ENCODE measurements at regions not wholly inside any gene's neighbourhood (a gene's known extent, or its start where the extent isn't known, plus 50 kb on each side); places are given as distances from the start of the nearest gene placed in this dataset.

DNA sequence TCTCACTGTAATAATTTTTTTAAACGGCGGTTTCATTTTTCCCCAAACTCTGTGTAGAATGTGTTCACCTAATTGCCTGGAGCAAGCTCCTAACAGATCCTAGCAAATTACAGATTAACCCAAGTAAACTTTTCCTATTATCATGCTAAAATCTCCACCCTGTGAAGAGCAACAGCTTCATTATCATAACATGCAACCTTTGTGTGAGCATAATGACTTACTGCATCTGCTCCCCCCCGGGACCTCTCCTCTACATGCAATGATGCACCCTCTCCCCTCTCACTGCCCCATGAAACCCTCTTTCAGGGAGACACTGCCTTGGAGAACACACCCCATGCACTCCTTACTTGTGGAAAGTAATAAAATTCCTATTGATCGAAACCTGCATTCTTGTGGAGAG, 717.0 kb upstream of the TMPRSS15 start:
- TF ChIP-seq EZH2 (optimal IDR thresholded peaks at IDR 0.05; ENCODE audit: low read depth, low read length) (no peak), EZH2phosphoT487 (IDR thresholded peaks at IDR 0.05; ENCODE audit: low read length) (no peak)
- TF ChIP-seq, protein P1, sequence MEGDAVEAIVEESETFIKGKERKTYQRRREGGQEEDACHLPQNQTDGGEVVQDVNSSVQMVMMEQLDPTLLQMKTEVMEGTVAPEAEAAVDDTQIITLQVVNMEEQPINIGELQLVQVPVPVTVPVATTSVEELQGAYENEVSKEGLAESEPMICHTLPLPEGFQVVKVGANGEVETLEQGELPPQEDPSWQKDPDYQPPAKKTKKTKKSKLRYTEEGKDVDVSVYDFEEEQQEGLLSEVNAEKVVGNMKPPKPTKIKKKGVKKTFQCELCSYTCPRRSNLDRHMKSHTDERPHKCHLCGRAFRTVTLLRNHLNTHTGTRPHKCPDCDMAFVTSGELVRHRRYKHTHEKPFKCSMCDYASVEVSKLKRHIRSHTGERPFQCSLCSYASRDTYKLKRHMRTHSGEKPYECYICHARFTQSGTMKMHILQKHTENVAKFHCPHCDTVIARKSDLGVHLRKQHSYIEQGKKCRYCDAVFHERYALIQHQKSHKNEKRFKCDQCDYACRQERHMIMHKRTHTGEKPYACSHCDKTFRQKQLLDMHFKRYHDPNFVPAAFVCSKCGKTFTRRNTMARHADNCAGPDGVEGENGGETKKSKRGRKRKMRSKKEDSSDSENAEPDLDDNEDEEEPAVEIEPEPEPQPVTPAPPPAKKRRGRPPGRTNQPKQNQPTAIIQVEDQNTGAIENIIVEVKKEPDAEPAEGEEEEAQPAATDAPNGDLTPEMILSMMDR (IDR thresholded peaks at IDR 0.05; ENCODE audit: low read length): no peak
- Histone ChIP-seq H3K27ac (ENCODE audit: low read length) (no peak overlapping the region), H3K4me2 (ENCODE audit: low read depth, low read length) (no peak overlapping the region), H3K27me3 (replicated peaks; ENCODE audit: insufficient read depth, low read length) (no peaks in the 10 kb centered on the region), H3K9me3 (replicated peaks; ENCODE audit: insufficient read depth, low read length) (no peaks in the 10 kb centered on the region), H3K4me1 (ENCODE audit: low read length) (no peaks in the 10 kb centered on the region), H3K79me2 (ENCODE audit: low read length) (no peaks in the 10 kb centered on the region), H2AFZ (ENCODE audit: low read length) (no peak overlapping the region), H3K9ac (ENCODE audit: low read length) (no peak overlapping the region), H3K4me3 (ENCODE audit: low read length) (no peak overlapping the region), H3K36me3 (replicated peaks; ENCODE audit: insufficient read depth, low read length) (no peaks in the 10 kb centered on the region), H4K20me1 (ENCODE audit: insufficient read depth, low read length) (no peaks in the 10 kb centered on the region), H3F3A (ENCODE audit: insufficient read depth, low read length) (no peaks in the 10 kb centered on the region), H3K9me2 (replicated peaks; ENCODE audit: insufficient read depth, low read length) (no peaks in the 10 kb centered on the region)
- DNase-seq: no peak

DNA sequence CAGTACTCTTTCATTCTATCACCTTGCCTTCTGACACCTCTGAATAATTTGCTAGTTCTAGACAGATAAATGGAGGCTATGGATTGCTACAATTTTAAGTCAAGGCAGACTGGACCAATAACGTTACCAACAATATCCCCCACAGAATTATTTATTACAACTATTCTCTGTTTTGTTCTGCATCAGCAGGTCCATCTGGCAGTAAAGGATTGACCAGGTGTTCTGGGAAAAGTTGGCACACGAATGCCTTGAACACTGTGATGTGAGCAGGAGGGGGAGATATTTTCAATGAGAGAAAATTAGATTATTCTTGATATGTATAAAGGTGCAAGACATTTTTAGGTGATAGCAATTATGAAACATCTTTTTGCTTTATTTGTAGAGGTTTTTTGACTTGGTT, 718.8 kb upstream of the TMPRSS15 start:
- Histone ChIP-seq H3K27ac (ENCODE audit: low read length) (no peak overlapping the region), H3K4me3 (ENCODE audit: low read length) (no peak overlapping the region), H3K9me3 (replicated peaks; ENCODE audit: insufficient read depth, low read length) (no peaks in the 10 kb centered on the region), H3K9ac (ENCODE audit: low read length) (no peak overlapping the region), H3K4me1 (ENCODE audit: low read length) (no peaks in the 10 kb centered on the region), H3K9me2 (replicated peaks; ENCODE audit: insufficient read depth, low read length) (no peaks in the 10 kb centered on the region), H3K4me2 (ENCODE audit: low read depth, low read length) (no peak overlapping the region), H2AFZ (ENCODE audit: low read length) (no peak overlapping the region), H3K79me2 (ENCODE audit: low read length) (no peaks in the 10 kb centered on the region), H4K20me1 (ENCODE audit: insufficient read depth, low read length) (no peaks in the 10 kb centered on the region), H3K27me3 (replicated peaks; ENCODE audit: insufficient read depth, low read length) (no peaks in the 10 kb centered on the region), H3F3A (ENCODE audit: insufficient read depth, low read length) (no peaks in the 10 kb centered on the region), H3K36me3 (replicated peaks; ENCODE audit: insufficient read depth, low read length) (no peaks in the 10 kb centered on the region)
- no peak for DNase-seq
- TF ChIP-seq EZH2 (optimal IDR thresholded peaks at IDR 0.05; ENCODE audit: low read depth, low read length) (no peak), EZH2phosphoT487 (IDR thresholded peaks at IDR 0.05; ENCODE audit: low read length) (no peak)
- TF ChIP-seq, protein P1 (IDR thresholded peaks at IDR 0.05; ENCODE audit: low read length): no peak

DNA sequence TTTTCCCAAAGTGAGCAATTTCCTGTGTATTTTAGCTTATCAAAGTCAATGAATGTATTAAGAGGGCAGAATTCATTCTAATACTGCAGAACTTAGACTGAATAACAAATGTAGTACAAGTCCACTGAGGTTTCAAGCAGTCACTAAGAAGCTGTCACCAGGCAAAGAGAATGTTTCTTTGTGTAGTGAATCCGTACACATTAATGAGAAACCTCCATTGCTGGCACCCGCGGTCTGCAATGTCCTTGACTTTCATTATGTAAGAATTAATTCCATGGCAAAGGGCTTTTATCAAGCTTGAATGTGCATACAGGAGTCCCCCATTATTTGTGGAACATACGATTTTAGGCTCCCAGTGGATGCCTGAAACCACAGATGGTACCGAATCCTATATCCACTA, 719.5 kb upstream of the TMPRSS15 start:
- Histone ChIP-seq H4K20me1 (ENCODE audit: insufficient read depth, low read length) (no peaks in the 10 kb centered on the region), H3K4me3 (ENCODE audit: low read length) (no peak overlapping the region), H3K9me3 (replicated peaks; ENCODE audit: insufficient read depth, low read length) (no peaks in the 10 kb centered on the region), H3K9me2 (replicated peaks; ENCODE audit: insufficient read depth, low read length) (no peaks in the 10 kb centered on the region), H2AFZ (ENCODE audit: low read length) (no peak overlapping the region), H3K4me2 (ENCODE audit: low read depth, low read length) (no peak overlapping the region), H3K27me3 (replicated peaks; ENCODE audit: insufficient read depth, low read length) (no peaks in the 10 kb centered on the region), H3K36me3 (replicated peaks; ENCODE audit: insufficient read depth, low read length) (no peaks in the 10 kb centered on the region), H3K4me1 (ENCODE audit: low read length) (no peaks in the 10 kb centered on the region), H3F3A (ENCODE audit: insufficient read depth, low read length) (no peaks in the 10 kb centered on the region), H3K27ac (ENCODE audit: low read length) (no peak overlapping the region), H3K9ac (ENCODE audit: low read length) (no peak overlapping the region), H3K79me2 (ENCODE audit: low read length) (no peaks in the 10 kb centered on the region)
- TF ChIP-seq, protein P1 (IDR thresholded peaks at IDR 0.05; ENCODE audit: low read length): no peak
- no peak for TF ChIP-seq EZH2phosphoT487 (IDR thresholded peaks at IDR 0.05; ENCODE audit: low read length)
- TF ChIP-seq EZH2 (optimal IDR thresholded peaks at IDR 0.05; ENCODE audit: low read depth, low read length): no peak
- no peak for DNase-seq

Data from MM.1S (cell line).